Skeletal muscle tissue (tissue), 3 donors: ENCODE measurements at regions not wholly inside any gene's neighbourhood (a gene's known extent, or its start where the extent isn't known, plus 50 kb on each side); places are given as distances from the start of the nearest gene placed in this dataset.

Experiments
- H3K27ac ChIP-seq: one replicate; pipeline ENCODE4 v1.7.0; 2013; ENCODE audit warnings: mild to moderate bottlenecking, low read depth, low read length, inconsistent platforms
- H3K27me3 ChIP-seq, 3 donors: one replicate each; pipeline ENCODE4 v1.7.0; 2013; ENCODE audit warnings: low read length in 3 of 3; ENCODE audit not compliant: control insufficient read depth in 3 of 3, insufficient read depth in 3 of 3
- H3K36me3 ChIP-seq, 3 donors: one replicate each; pipeline ENCODE4 v1.7.0; 2013; ENCODE audit warnings: low read length in 3 of 3; ENCODE audit not compliant: control insufficient read depth in 3 of 3, insufficient read depth in 3 of 3
- H3K4me1 ChIP-seq, 3 donors: one replicate each; pipeline ENCODE4 v1.7.0; 2013; ENCODE audit warnings: low read length in 3 of 3, mild to moderate bottlenecking in 3 of 3; ENCODE audit not compliant: control insufficient read depth in 3 of 3, insufficient read depth in 3 of 3
- H3K4me3 ChIP-seq, 3 donors: one replicate each; pipeline ENCODE4 v1.7.0; 2013; ENCODE audit warnings: low read length in 3 of 3
- H3K9ac ChIP-seq, 3 donors: one replicate each; pipeline ENCODE4 v1.7.0; 2013; ENCODE audit warnings: low read length in 3 of 3, mild to moderate bottlenecking in 3 of 3, moderate library complexity in 2 of 3, low read depth in 1 of 3
- H3K9me3 ChIP-seq, 3 donors: one replicate each; pipeline ENCODE4 v1.7.0; 2013; ENCODE audit warnings: low read length in 3 of 3; ENCODE audit not compliant: control insufficient read depth in 3 of 3
- donor health status: Osteomylitis.

DNA sequence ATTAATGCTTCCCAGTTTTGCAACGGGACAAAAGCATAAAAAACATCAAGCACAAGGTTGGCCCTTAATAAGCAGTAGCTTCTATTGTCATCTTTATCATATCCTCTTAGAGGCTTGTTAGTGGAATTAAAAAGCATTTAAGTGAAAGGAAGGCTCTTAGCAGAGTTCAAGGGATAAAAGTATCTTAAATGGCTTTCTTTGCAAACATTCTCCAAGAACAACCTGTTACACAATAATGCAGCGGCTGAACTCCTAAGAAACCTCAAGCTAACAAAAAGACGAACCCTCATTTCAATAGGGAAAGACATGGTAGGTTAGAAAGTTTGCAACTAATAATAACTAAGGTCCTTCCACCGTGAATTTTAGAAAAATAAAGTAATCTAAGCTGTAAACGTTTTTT, 82.1 kb downstream of the MPP7 start:
- Histone ChIP-seq H3K9ac (no peak overlapping the region), H3K4me3 (no peak overlapping the region), H3K4me1 (peaks cover 0 to 5% (median 4%) of the 10 kb centered on the region in 3 donors), H3K27me3 (no peaks in the 10 kb centered on the region), H3K27ac (no peak overlapping the region), H3K36me3 (no peaks in the 10 kb centered on the region), H3K9me3 (no peaks in the 10 kb centered on the region)

- Histone ChIP-seq H3K4me3 (no peak overlapping the region), H3K9me3 (no peaks in the 10 kb centered on the region), H3K4me1 (peaks cover 0 to 5% (median 4%) of the 10 kb centered on the region in 3 donors), H3K27me3 (no peaks in the 10 kb centered on the region), H3K27ac (no peak overlapping the region), H3K36me3 (no peaks in the 10 kb centered on the region), H3K9ac (no peak overlapping the region)
Observed at GRCh38 chr10:28219251-28219650, 83.6 kb downstream of the MPP7 start.

GRCh38 chr10:28217848-28218247, 85.0 kb downstream of the MPP7 start:
- H3K9ac ChIP-seq = no peak overlapping the region
- H3K27me3 ChIP-seq = no peaks in the 10 kb centered on the region
- H3K36me3 ChIP-seq = no peaks in the 10 kb centered on the region
- no peaks in the 10 kb centered on the region for H3K9me3 ChIP-seq
- no peak overlapping the region for H3K4me3 ChIP-seq
- peaks cover 0 to 5% (median 4%) of the 10 kb centered on the region in 3 donors for H3K4me1 ChIP-seq
- H3K27ac ChIP-seq = no peak overlapping the region

DNA sequence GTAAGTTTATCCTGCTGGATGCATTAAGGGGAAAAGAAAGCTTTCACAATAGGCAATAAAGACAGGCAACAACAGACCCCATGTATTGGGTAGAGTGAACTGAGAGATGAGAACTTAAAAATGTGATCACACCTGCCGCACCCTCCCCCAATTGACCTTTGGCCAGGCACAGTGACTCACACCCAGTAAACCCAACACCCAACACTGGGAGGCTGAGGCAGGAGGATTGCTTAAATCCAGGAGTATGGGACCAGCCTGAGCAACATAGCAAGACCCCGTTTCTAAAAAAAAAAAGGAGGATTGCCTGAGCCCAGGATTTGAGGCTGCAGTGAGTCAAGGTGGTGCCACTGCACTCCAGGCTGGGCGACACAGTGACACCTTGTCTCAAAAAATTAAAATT, 86.9 kb downstream of the MPP7 start:
- Histone ChIP-seq H3K36me3 (no peaks in the 10 kb centered on the region), H3K9ac (no peak overlapping the region), H3K4me1 (peaks cover 0 to 5% (median 4%) of the 10 kb centered on the region in 3 donors), H3K9me3 (no peaks in the 10 kb centered on the region), H3K27ac (no peak overlapping the region), H3K27me3 (no peaks in the 10 kb centered on the region), H3K4me3 (no peak overlapping the region)

DNA sequence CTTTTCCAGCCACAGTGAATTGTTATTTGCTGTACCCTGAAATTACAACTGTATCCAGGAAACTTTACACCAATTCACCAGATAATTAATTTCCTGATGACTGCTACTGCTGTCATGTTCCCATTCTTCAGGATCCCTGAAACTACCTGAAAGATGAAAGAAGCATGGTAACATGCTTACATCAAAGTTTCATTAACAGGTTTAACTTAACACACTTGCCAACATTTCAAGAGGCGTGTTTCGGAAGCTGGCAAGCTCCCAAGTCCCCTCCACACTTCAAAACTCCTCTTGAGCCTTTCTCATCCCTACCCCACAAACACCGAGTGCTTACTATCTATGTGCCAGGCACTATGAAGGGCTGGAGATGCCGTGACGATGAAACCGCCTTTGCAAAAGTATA, 88.6 kb downstream of the MPP7 start:
- Histone ChIP-seq H3K27ac (no peak overlapping the region), H3K4me1 (peaks cover 0 to 5% (median 4%) of the 10 kb centered on the region in 3 donors), H3K27me3 (no peaks in the 10 kb centered on the region), H3K9me3 (no peaks in the 10 kb centered on the region), H3K9ac (no peak overlapping the region), H3K36me3 (no peaks in the 10 kb centered on the region), H3K4me3 (no peak overlapping the region)

DNA sequence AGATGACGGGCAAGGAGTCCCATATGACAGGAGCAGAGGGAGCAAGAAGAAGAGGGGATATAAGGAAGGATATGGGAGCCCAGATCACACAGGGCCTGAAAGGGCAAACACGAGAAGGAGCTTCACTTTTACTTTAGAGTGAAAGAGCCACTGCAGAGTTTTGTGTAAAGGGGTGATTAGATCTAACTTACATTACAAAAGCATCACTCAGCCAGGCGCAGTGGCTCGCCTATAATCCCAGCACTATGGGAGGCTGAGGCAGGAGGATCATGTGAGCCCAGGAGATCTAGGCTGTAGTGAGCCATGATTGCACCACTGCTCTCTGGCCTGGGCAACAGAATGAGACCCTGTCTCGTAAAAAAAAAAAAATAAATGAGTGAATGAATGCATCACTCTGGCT, 91.1 kb downstream of the MPP7 start:
- Histone ChIP-seq H3K27me3 (no peaks in the 10 kb centered on the region), H3K4me3 (no peak overlapping the region), H3K36me3 (no peaks in the 10 kb centered on the region), H3K9me3 (no peaks in the 10 kb centered on the region), H3K4me1 (no peaks in the 10 kb centered on the region), H3K27ac (no peak overlapping the region), H3K9ac (no peak overlapping the region)

DNA sequence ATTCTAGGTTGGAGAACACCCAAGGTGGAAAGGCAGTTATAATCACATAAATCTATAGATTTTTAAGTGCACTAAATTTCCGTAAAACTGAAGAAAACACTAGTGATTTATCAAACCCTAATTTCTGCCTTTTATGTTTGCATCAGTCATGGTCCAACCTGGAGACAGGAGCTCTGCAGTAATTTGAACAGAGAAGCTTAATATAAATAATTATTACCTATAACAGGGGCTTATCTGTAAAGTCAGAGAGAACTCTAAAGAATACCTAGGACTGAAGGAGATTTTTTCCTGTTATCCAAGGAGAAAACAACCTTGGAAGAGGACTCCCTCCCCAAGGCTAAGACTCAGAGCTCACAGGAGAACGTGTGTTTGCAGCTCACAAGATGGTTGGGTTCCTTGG, 95.1 kb downstream of the MPP7 start:
- Histone ChIP-seq H3K27me3 (no peaks in the 10 kb centered on the region), H3K4me3 (no peak overlapping the region), H3K27ac (no peak overlapping the region), H3K9ac (no peak overlapping the region), H3K9me3 (no peaks in the 10 kb centered on the region), H3K36me3 (no peaks in the 10 kb centered on the region), H3K4me1 (peaks cover 0 to 4% (median 0%) of the 10 kb centered on the region in 3 donors)

DNA sequence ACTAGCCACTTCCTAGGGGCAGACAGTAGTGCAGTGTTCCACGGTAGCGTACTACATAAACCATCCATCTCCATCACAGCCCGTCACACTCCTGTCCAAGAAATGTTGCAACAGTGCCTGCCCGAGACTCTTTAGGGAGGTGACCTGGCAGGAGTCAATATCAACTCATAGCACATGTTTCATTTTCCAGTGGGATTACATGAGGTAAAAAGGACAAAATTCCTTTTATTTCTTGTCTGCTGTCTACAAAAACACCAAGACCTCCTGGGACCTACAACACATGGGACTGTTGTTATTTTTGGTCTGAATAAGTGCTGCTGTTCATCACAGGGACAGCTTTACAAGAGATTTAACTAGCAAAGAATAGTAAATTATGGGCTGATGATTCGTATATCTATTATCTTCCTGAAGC, 99.9 kb downstream of the MPP7 start:
- Histone ChIP-seq H3K4me3 (no peak overlapping the region), H3K9me3 (no peaks in the 10 kb centered on the region), H3K27ac (no peak overlapping the region), H3K9ac (no peak overlapping the region), H3K4me1 (peaks cover 0 to 5% (median 0%) of the 10 kb centered on the region in 3 donors), H3K36me3 (no peaks in the 10 kb centered on the region), H3K27me3 (no peaks in the 10 kb centered on the region)

DNA sequence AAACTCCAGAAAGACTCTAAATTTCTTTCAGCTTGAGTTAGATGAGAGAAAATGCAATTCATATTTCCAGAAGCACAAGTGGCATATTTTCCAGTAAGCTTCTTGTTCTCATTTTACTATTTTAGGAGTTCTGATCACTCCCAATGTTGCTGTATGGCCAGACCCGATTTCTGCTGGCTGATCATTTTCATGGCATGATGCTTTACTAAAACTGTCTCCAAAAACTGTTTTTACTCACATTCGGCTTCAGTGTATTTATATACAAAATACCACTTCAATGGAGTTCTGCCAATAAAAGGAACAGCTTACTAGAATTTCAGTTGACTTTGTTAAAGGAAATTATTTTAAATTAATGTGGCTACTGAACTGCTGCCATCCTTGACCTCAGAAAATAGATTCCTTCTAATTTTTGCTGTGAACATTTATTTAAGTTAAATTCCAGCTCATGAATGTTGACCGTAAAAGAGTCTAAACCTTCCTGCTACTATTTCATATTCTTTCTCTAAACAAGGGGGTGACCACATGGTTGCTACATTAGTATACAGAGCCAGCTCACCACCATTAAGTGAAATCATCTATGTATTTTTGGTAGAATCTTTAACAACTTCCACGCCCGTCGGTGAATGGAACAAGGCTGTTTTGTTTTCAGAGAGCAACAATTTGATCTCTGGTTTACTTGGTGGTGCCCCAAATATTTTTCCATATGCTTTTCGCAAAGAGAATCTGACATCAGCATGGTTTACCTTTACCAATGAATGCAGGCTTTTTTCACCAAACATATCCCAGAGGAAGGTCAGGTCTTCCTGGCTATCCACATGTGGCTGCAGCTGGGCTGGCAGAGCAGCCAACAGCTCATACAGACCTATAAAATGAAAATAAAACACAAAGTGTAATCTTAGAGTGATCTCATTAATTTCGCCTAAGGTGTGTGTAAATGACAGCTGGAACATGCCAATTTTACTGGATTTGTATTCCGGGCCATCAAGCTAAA, 101.2 kb downstream of the MPP7 start:
- Histone ChIP-seq H3K36me3 (no peaks in the 10 kb centered on the region), H3K9me3 (no peaks in the 10 kb centered on the region), H3K4me1 (peaks cover 0 to 5% (median 0%) of the 10 kb centered on the region in 3 donors), H3K27ac (no peak overlapping the region), H3K27me3 (no peaks in the 10 kb centered on the region), H3K4me3 (no peak overlapping the region), H3K9ac (no peak overlapping the region)

DNA sequence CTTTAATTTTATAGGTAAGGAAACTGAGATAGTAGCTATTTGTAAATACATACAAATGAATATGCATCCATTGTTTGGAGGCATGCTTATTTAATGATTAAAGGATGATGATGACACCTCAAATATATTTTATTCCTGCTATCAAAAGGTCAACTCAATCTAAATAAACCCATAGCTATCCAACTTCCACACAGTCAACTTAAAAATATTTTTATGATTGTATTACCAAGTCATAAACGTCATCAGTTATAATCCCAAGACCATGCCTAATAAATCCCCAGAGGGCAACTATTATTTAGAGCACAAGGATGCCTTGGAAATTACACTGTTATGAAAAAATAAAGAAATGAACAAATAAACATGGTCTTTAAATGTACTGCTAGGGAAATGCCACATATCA, 102.1 kb downstream of the MPP7 start:
- Histone ChIP-seq H3K36me3 (no peaks in the 10 kb centered on the region), H3K4me3 (no peak overlapping the region), H3K27me3 (no peaks in the 10 kb centered on the region), H3K27ac (no peak overlapping the region), H3K4me1 (peaks cover 0 to 5% (median 0%) of the 10 kb centered on the region in 3 donors), H3K9ac (no peak overlapping the region), H3K9me3 (no peaks in the 10 kb centered on the region)
